ENCODE measurements at regions not wholly inside any gene's neighbourhood (a gene's known extent, or its start where the extent isn't known, plus 50 kb on each side); places are given as distances from the start of the nearest gene placed in this dataset.

GRCh38 chr2:67213270-67213670 lies 183.9 kb upstream of the ETAA1 start:
- TF ChIP-seq GATA2 (IDR thresholded peaks at IDR 0.05; ENCODE audit: low read depth, low read length) (peak; percentile 23; the same call in 1 of the 2 replicates), GATA3 (IDR thresholded peaks at IDR 0.05; ENCODE audit: low read depth, low read length) (peak; percentile 28; the same call in 1 of the 2 replicates)

All from SH-SY5Y (cell line).